GM12875 (cell line): ENCODE measurements at regions not wholly inside any gene's neighbourhood (a gene's known extent, or its start where the extent isn't known, plus 50 kb on each side); places are given as distances from the start of the nearest gene placed in this dataset.

Experiments used
- H3K4me3 ChIP-seq: one replicate; pipeline ENCODE4 v1.5.1; 2011; ENCODE audit warnings: low read depth, low read length, control low read depth
- CTCF ChIP-seq: IDR thresholded peaks from 2 replicates; pipeline ENCODE4 v1.5.1; 2011; ENCODE audit warnings: low read depth, mild to moderate bottlenecking, control low read depth, inconsistent platforms, low read length, moderate library complexity, borderline replicate concordance; ENCODE audit not compliant: insufficient read depth

GRCh38 chr22:44590291-44590690, 92.3 kb upstream of the RTL6 start:
- no peak for TF ChIP-seq CTCF
- no peak overlapping the region for H3K4me3 ChIP-seq

GRCh38 chr22:44589831-44590230, 91.8 kb upstream of the RTL6 start:
- H3K4me3 ChIP-seq = no peak overlapping the region
- no peak for TF ChIP-seq CTCF

- no peak overlapping the region for H3K4me3 ChIP-seq
- TF ChIP-seq CTCF = no peak
These were observed 90.3 kb upstream of the RTL6 start for GRCh38 chr22:44588348-44588747.

GRCh38 chr22:44587737-44588310, 89.8 kb upstream of the RTL6 start:
- TF ChIP-seq CTCF = no peak
- H3K4me3 ChIP-seq = no peak overlapping the region

- no peak for TF ChIP-seq CTCF
- H3K4me3 ChIP-seq = no peak overlapping the region
These were observed 89.1 kb upstream of the RTL6 start for GRCh38 chr22:44586999-44587736.

- no peak overlapping the region for H3K4me3 ChIP-seq
- no peak for TF ChIP-seq CTCF
These were observed 88.4 kb upstream of the RTL6 start for GRCh38 chr22:44586351-44586990.
